A549 (cell line): ENCODE measurements at regions not wholly inside any gene's neighbourhood (a gene's known extent, or its start where the extent isn't known, plus 50 kb on each side); places are given as distances from the start of the nearest gene placed in this dataset.

Experiments
- CBX2 ChIP-seq: fragments of 200-600 bp; sonication (generic); IDR thresholded peaks from 2 replicates; pipeline ENCODE4 v1.6.1; 2016; ENCODE audit warnings: low read depth, mild to moderate bottlenecking, borderline replicate concordance
- EHMT2 ChIP-seq: fragments of 200-600 bp; sonication (generic); IDR thresholded peaks from 2 replicates; pipeline ENCODE4 v1.6.1; 2016; ENCODE audit warnings: antibody characterized with exemption, low read depth, mild to moderate bottlenecking, moderate library complexity
- EP300 ChIP-seq, 2 experiments: fragments of >200 bp; sonication (Bioruptor Twin); formaldehyde crosslinking; IDR thresholded peaks; 2 replicates in 1 of 2; 3 replicates in 1 of 2; pipeline ENCODE4 v1.6.1; 2016 to 2017
- FOSB ChIP-seq: fragments of 250-450 bp; sonication (Bioruptor Pico); IDR thresholded peaks from 2 replicates; pipeline ENCODE4 v1.5.0; 2020; ENCODE audit warnings: mild to moderate bottlenecking, moderate library complexity
- MAFK ChIP-seq: fragments of 450-650 bp; IDR thresholded peaks from 2 replicates; pipeline ENCODE4 v1.6.1; 2014; ENCODE audit not compliant: partially characterized antibody
- POLR2A ChIP-seq: IDR thresholded peaks from 2 replicates; pipeline ENCODE4 v1.6.1; 2012; ENCODE audit warnings: mild to moderate bottlenecking, low read length
- TF ChIP-seq, protein P1 (sequence below): IDR thresholded peaks from 2 replicates; pipeline ENCODE4 v1.6.1; 2012
- TF ChIP-seq, protein P2 (sequence below): IDR thresholded peaks from 2 replicates; pipeline ENCODE4 v1.6.1; 2012; ENCODE audit warnings: low read depth, borderline replicate concordance
- TF ChIP-seq, protein P3 (sequence below): fragments of >200 bp; sonication (Bioruptor Twin); formaldehyde crosslinking; IDR thresholded peaks from 3 replicates; pipeline ENCODE4 v1.5.1; 2016
- TF ChIP-seq, protein P4 (sequence below): fragments of >200 bp; sonication (Bioruptor Twin); formaldehyde crosslinking; IDR thresholded peaks from 2 replicates; pipeline ENCODE4 v1.6.1; 2016
- TF ChIP-seq, protein P5 (sequence below): fragments of >200 bp; sonication (Bioruptor Twin); formaldehyde crosslinking; IDR thresholded peaks from 3 replicates; pipeline ENCODE4 v1.6.1; 2016
- TF ChIP-seq, protein P6 (sequence below): fragments of 450-650 bp; IDR thresholded peaks from 2 replicates; pipeline ENCODE4 v1.6.1; 2014; ENCODE audit warnings: antibody characterized with exemption

DNA sequence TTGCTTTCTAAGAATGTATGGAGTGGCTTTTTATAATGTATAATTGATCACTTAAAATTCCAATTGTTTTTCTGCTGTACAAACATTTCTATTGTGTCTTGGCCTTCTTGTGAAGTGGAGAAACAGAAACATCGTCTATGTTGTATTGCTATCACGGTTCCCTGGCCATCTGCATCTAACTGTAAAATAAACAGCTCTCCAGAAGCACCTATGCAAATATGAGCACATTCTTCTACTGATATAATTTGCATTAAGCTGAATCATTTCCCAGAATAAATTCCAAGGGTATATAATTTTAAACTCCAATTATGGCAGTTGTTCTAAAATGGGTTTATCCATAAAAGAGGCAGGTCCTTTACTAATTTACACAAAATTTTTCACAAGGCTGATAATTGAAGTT lies 261.6 kb upstream of the STS start:
- no peak for TF ChIP-seq FOSB (CRISPR knock-in tag)
- TF ChIP-seq EP300 (IDR thresholded peaks at IDR 0.05), result no peak
- TF ChIP-seq, protein P1, sequence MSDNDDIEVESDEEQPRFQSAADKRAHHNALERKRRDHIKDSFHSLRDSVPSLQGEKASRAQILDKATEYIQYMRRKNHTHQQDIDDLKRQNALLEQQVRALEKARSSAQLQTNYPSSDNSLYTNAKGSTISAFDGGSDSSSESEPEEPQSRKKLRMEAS, result no peak
- no peak for TF ChIP-seq CBX2
- TF ChIP-seq, protein P2, sequence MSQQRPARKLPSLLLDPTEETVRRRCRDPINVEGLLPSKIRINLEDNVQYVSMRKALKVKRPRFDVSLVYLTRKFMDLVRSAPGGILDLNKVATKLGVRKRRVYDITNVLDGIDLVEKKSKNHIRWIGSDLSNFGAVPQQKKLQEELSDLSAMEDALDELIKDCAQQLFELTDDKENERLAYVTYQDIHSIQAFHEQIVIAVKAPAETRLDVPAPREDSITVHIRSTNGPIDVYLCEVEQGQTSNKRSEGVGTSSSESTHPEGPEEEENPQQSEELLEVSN, result no peak
- no peak for TF ChIP-seq POLR2A
- TF ChIP-seq, protein P3, sequence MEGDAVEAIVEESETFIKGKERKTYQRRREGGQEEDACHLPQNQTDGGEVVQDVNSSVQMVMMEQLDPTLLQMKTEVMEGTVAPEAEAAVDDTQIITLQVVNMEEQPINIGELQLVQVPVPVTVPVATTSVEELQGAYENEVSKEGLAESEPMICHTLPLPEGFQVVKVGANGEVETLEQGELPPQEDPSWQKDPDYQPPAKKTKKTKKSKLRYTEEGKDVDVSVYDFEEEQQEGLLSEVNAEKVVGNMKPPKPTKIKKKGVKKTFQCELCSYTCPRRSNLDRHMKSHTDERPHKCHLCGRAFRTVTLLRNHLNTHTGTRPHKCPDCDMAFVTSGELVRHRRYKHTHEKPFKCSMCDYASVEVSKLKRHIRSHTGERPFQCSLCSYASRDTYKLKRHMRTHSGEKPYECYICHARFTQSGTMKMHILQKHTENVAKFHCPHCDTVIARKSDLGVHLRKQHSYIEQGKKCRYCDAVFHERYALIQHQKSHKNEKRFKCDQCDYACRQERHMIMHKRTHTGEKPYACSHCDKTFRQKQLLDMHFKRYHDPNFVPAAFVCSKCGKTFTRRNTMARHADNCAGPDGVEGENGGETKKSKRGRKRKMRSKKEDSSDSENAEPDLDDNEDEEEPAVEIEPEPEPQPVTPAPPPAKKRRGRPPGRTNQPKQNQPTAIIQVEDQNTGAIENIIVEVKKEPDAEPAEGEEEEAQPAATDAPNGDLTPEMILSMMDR, result no peak
- no peak for TF ChIP-seq EHMT2
- TF ChIP-seq, protein P4, sequence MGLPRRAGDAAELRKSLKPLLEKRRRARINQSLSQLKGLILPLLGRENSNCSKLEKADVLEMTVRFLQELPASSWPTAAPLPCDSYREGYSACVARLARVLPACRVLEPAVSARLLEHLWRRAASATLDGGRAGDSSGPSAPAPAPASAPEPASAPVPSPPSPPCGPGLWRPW, result no peak
- TF ChIP-seq, protein P5, sequence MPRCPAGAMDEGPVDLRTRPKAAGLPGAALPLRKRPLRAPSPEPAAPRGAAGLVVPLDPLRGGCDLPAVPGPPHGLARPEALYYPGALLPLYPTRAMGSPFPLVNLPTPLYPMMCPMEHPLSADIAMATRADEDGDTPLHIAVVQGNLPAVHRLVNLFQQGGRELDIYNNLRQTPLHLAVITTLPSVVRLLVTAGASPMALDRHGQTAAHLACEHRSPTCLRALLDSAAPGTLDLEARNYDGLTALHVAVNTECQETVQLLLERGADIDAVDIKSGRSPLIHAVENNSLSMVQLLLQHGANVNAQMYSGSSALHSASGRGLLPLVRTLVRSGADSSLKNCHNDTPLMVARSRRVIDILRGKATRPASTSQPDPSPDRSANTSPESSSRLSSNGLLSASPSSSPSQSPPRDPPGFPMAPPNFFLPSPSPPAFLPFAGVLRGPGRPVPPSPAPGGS, result no peak
- TF ChIP-seq, protein P6, sequence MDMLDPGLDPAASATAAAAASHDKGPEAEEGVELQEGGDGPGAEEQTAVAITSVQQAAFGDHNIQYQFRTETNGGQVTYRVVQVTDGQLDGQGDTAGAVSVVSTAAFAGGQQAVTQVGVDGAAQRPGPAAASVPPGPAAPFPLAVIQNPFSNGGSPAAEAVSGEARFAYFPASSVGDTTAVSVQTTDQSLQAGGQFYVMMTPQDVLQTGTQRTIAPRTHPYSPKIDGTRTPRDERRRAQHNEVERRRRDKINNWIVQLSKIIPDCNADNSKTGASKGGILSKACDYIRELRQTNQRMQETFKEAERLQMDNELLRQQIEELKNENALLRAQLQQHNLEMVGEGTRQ, result no peak
- TF ChIP-seq MAFK, result no peak
